Dendritic cell treated with granulocyte-macrophage colony-stimulating factor and Interleukin-4, amounts not matched to agents 40 ng/mL and 50 ng/mL, for 4 days (primary cell): ENCODE measurements at regions not wholly inside any gene's neighbourhood (a gene's known extent, or its start where the extent isn't known, plus 50 kb on each side); places are given as distances from the start of the nearest gene placed in this dataset.

Experiments
- H3K27ac Mint-ChIP-seq: one replicate; pipeline ENCODE4 v1.8.0; 2022; ENCODE audit warnings: mild to moderate bottlenecking, mixed read lengths
- H3K27me3 Mint-ChIP-seq: one replicate; pipeline ENCODE4 v1.8.0; 2022; ENCODE audit warnings: mild to moderate bottlenecking, mixed read lengths
- H3K36me3 Mint-ChIP-seq: one replicate; pipeline ENCODE4 v1.8.0; 2022; ENCODE audit warnings: low read depth, mixed read lengths
- H3K4me1 Mint-ChIP-seq: one replicate; pipeline ENCODE4 v1.8.0; 2022; ENCODE audit warnings: low read depth, mixed read lengths
- H3K4me3 Mint-ChIP-seq: one replicate; pipeline ENCODE4 v1.8.0; 2022; ENCODE audit warnings: mild to moderate bottlenecking, moderate library complexity, mixed read lengths
- H3K9me3 Mint-ChIP-seq: one replicate; pipeline ENCODE4 v1.8.0; 2022; ENCODE audit warnings: mixed read lengths
- intact Hi-C: fragments of 100-400 bp; cut with micrococcal nuclease; formaldehyde crosslinking; loops from one replicate; pipeline ENCODE4 v1.15.0; 2022

DNA sequence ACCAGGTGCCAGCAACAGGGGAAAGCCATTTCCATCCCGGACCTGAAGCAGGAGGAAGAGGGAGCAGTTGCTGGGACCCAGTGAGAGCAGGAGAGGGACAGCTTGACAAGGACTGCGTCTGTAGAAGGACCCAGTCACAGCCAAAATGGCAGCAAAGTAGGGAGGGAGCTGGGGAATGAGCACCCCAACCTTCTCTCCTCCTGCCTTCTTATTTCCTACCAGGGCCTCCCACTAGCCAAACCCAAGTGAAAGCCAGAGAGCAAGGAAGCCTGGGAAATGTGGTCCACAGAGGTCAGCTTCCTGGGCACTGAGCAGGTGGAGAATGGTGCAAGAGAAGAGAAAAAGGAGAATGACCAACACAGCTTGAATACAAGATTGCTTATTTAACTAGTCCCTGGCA, 108.5 kb upstream of the MYL2 start:
- Mint-ChIP-seq H3K9me3 (no peaks in the 10 kb centered on the region), H3K4me3 (no peak overlapping the region), H3K27me3 (peaks cover 74% of the 10 kb centered on the region), H3K36me3 (no peaks in the 10 kb centered on the region), H3K4me1 (peaks cover 9% of the 10 kb centered on the region), H3K27ac (no peak overlapping the region)
- intact Hi-C loops: no loop called here

DNA sequence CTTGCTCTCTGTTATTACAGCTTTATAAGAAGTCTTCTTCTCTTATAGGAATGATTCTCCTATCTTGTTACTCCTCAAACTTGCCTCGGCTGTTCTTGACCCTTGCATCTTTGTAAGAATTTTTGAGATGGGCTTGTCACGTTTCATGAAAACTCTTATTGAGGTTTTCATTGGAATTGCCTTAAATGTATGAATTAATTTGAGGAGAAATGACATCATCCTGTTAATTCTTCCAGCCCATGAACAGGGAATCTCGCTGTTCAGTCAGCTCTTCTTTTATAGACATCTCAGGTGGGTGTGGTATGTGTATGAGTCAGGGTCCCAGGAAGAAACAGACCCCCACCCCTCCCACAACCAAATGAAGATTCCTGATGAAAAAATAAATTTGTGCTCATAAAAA, 107.1 kb upstream of the MYL2 start:
- Mint-ChIP-seq H3K4me3 (no peak overlapping the region), H3K9me3 (no peaks in the 10 kb centered on the region), H3K4me1 (peaks cover 5% of the 10 kb centered on the region), H3K27me3 (peaks cover 63% of the 10 kb centered on the region), H3K27ac (no peak overlapping the region), H3K36me3 (no peaks in the 10 kb centered on the region)
- intact Hi-C loops: no loop called here

DNA sequence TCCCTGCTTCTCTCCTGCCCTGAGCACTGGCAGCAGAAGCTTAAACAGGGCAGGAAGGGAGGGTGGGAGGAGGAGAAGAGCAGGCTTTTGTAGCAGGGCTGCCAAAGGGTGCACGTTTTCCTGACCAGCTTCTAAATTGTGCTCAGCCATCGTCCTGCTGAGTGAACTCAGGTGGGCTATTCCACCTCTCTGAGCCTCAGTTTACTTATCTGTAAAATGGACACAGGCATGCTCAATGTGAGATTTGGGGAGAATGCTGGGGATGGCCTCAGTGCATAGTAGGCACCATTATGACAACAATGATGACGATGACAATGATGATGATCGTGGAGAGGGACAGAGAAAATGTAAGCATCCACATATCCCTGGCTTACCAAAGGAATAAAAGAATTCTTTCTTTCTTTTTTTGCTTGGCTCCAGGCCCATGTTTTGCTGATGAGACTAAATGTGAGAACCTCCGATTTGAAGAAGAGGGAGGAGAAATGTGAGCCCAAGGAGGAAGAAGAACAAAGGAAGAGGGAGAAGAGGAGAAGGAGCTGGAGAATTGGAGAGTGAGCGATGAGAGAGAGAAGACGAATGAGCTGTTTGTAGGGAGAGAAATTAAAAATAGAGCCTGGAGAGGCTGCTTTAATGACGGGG, 105.5 kb upstream of the MYL2 start:
- H3K27ac Mint-ChIP-seq: no peak overlapping the region
- H3K27me3 Mint-ChIP-seq: peaks cover 50% of the 10 kb centered on the region
- H3K4me1 Mint-ChIP-seq: peaks cover 4% of the 10 kb centered on the region
- H3K36me3 Mint-ChIP-seq: no peaks in the 10 kb centered on the region
- intact Hi-C loops: no loop called here
- no peak overlapping the region for H3K4me3 Mint-ChIP-seq
- H3K9me3 Mint-ChIP-seq: no peaks in the 10 kb centered on the region

DNA sequence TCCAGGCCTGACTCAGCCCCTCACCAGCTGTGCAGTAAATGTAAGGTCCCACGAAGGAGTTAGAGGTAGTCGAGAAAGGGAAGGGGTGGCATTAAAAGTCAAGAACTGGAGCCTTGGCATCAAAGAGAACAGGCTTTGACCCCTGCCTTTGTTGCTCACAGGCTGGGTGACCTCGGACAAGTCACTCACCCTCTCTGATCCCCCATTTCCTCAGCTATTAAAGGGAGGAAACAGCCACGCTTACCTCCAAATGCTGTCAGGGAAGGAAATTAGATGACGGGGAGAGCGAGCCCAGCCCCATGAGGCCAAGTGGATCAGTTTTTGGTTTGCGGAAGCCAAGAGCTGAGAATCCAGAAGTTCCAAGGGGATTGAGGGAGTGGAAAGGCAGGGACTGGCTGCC, 104.9 kb upstream of the MYL2 start:
- intact Hi-C loops: no loop called here
- Mint-ChIP-seq H3K4me1 (peaks cover 4% of the 10 kb centered on the region), H3K27me3 (peaks cover 46% of the 10 kb centered on the region), H3K9me3 (no peaks in the 10 kb centered on the region), H3K27ac (no peak overlapping the region), H3K4me3 (no peak overlapping the region), H3K36me3 (no peaks in the 10 kb centered on the region)

DNA sequence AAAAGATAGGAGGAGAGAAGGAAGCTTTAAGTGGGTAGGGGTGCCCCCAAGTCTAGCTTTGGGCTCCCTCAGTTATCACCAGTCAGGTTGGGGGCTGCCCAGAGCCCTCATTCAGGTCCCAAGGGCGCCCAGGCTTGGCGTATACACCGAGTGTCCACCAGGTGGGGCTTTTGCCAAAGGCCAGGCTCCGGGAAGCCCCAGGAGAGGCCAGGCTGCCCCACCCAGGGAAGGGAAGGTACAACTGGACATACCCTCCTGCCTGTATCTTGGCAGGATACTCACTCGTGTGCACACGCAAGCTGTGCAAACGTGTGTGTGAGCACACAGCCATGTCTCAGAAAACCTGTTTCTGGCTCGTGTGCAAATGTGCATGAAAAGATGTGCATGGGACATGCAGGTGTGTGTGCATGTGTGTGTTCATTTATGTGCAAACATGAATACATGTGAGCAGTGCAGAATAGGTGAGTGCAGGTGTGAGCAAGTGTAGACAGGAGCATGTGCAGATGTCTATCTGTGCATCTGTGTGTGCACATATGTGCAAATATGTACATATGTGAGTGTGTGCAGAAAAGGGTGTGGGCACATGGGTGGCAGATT, 103.9 kb upstream of the MYL2 start:
- intact Hi-C loops: loop anchor here (1.0 to 5.0 kb wide), 3 partner anchors 150 to 288 kb away; no protein-coding TSS in a partner anchor
- H3K36me3 Mint-ChIP-seq: no peaks in the 10 kb centered on the region
- peaks cover 44% of the 10 kb centered on the region for H3K27me3 Mint-ChIP-seq
- no peak overlapping the region for H3K27ac Mint-ChIP-seq
- H3K4me1 Mint-ChIP-seq: peaks cover 4% of the 10 kb centered on the region
- H3K4me3 Mint-ChIP-seq: no peak overlapping the region
- H3K9me3 Mint-ChIP-seq: no peaks in the 10 kb centered on the region

DNA sequence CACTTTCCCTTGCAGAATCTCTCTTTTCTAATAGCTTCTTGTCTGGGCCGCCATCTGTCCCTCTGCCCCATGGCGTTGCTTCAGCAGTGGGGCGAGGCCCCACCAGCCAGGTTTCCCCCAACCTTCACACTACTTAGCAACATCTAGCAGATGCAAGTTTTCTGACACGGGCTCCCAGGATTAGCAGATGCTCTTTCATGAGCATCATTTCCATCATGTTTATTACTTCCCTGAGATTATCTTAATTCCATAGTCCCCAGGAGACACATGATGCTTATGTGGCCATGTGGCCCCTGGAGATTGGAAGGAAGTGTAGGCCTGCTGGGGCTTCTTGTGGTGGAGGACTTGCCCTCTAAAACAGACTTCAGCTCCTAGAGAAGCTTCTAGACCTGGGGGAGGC, 102.0 kb upstream of the MYL2 start:
- Mint-ChIP-seq H3K9me3 (no peaks in the 10 kb centered on the region), H3K4me3 (no peak overlapping the region), H3K27me3 (peaks cover 43% of the 10 kb centered on the region), H3K4me1 (peaks cover 4% of the 10 kb centered on the region), H3K27ac (no peak overlapping the region), H3K36me3 (no peaks in the 10 kb centered on the region)
- intact Hi-C loops: loop anchor here (5.0 kb wide), 1 partner anchor 290 kb away; no protein-coding TSS in a partner anchor

DNA sequence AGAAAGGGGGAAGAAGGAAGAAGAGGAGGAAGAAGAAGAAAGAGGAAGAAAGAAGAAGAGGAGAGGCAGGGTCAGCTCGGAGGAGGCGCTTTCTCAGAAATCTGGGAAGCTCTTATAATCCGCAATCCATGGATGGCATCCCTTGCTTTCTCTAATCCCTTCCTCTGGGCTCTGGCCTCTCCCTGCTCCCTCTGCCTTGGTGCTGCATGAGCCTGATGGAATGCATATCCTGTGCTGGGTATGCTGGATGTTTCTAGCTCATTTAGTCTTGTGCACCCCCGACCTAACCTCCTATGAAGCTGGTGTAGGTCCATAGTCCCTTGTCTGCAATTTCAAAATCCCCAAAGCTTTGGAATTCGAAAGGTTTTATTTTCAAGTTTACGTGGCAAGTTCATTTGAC, 94.2 kb upstream of the MYL2 start:
- Mint-ChIP-seq H3K4me3 (no peak overlapping the region), H3K9me3 (peaks cover 7% of the 10 kb centered on the region), H3K27me3 (peaks cover 41% of the 10 kb centered on the region), H3K27ac (no peak overlapping the region), H3K36me3 (no peaks in the 10 kb centered on the region), H3K4me1 (peaks cover 23% of the 10 kb centered on the region)
- intact Hi-C loops: no loop called here

DNA sequence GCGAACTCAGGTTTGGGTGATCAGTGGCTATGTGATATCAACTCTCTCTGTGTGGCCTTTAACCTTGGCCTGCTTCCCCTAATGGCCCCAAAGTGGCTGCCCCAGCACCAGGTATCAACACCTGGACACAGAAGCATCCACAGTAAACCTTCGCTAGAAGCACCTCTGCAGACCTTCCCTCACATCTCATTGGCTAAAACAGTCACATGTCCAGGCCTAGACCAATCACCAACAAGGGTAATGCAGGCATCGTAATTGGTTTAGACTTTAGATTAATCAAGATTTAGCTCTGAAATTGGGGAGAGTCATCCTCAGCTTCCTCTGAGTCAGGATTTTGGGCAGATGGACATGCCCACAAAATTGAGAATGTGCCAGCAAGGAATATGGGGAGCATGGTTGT, 92.5 kb upstream of the MYL2 start:
- no peak overlapping the region for H3K4me3 Mint-ChIP-seq
- peaks cover 23% of the 10 kb centered on the region for H3K4me1 Mint-ChIP-seq
- no peak overlapping the region for H3K27ac Mint-ChIP-seq
- intact Hi-C loops: no loop called here
- H3K36me3 Mint-ChIP-seq: no peaks in the 10 kb centered on the region
- peaks cover 7% of the 10 kb centered on the region for H3K9me3 Mint-ChIP-seq
- peaks cover 41% of the 10 kb centered on the region for H3K27me3 Mint-ChIP-seq

DNA sequence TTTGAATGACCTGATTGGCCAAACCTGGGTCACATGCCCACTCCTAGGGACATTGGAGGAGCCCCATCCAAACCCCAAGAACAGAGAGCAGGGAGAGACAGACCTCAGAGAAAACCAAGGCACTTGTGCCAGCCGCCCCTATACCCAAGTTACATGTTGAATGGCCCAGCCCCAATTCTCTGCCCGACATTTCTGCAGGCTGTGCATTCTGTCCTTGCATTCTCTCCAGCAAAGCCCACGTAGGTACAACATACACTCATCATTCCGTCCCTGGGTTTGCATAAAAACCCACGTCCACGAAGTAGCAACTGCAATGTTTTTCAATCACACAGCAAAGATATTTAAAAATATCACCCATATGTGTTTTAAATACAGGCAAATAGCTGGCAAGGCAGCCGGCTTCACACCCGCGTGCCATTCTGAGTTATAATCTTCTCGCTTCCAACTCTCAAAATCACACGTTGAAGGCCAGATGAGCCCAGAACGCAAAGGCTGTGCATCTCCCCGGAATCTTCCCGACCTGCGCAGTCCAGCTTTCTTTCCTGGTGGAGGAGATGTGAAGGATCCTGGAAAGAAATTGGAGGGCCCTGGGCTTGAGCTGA, 91.7 kb upstream of the MYL2 start:
- Mint-ChIP-seq H3K36me3 (no peaks in the 10 kb centered on the region), H3K27me3 (peaks cover 44% of the 10 kb centered on the region), H3K4me1 (peaks cover 23% of the 10 kb centered on the region), H3K4me3 (no peak overlapping the region), H3K9me3 (peaks cover 7% of the 10 kb centered on the region), H3K27ac (no peak overlapping the region)
- intact Hi-C loops: no loop called here

DNA sequence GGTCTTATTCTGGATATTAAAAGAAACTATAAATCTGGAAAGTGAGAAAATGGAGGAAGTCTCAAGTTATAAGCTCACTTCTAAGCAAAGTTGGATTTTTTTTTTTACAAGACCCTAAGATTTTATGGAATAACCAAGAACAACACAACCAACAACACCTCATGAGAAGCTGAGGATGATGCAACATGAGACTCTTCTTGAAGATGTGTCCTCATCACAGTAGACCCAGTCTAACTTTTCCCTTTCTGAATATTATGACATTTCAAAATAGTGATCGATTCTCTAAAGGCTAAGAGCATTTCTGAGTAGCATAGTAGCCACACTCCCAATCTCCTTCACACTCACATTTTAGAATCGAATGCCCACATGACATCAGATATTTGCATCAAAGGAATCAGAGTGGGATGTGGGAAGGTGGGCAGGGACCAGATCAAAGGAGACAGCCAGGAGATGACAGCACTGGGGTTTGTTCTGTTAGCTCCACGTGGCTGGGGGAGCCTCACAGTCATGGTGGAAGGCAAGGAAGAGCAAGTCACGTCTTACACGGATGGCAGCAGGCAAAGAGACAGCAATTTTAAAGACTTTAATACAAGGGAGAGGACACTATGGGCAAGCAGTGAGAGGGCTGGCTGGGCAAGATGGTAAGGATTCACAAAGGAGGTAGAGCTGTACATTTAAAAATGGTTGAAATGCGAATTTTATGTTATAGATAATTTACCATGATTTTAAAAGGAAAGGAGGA, 90.7 kb upstream of the MYL2 start:
- Mint-ChIP-seq H3K4me3 (no peak overlapping the region), H3K4me1 (peaks cover 23% of the 10 kb centered on the region), H3K27ac (no peak overlapping the region), H3K9me3 (peaks cover 7% of the 10 kb centered on the region), H3K36me3 (no peaks in the 10 kb centered on the region), H3K27me3 (peaks cover 41% of the 10 kb centered on the region)
- intact Hi-C loops: no loop called here

DNA sequence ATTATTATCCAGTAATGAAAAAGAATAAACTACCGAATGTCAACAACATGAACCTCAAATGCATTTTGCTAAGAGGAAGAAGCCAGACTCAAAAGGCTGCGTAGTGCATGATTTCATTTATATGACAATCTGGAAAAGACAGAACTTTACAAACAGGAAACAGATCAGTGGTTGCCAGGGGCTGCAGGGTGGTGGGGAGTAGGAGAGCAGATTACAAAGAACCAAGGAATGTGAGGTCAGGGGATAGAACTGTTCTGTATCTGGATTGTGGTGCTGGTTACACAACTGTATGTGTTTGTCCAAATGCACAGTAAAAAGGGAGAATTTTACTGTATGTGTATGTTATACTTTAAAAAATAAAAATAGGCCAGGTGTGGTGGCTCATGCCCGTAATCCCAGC, 89.7 kb upstream of the MYL2 start:
- no peak overlapping the region for H3K4me3 Mint-ChIP-seq
- no peaks in the 10 kb centered on the region for H3K36me3 Mint-ChIP-seq
- H3K9me3 Mint-ChIP-seq: peaks cover 7% of the 10 kb centered on the region
- no peak overlapping the region for H3K27ac Mint-ChIP-seq
- H3K4me1 Mint-ChIP-seq: peaks cover 23% of the 10 kb centered on the region
- intact Hi-C loops: no loop called here
- H3K27me3 Mint-ChIP-seq: peaks cover 41% of the 10 kb centered on the region

DNA sequence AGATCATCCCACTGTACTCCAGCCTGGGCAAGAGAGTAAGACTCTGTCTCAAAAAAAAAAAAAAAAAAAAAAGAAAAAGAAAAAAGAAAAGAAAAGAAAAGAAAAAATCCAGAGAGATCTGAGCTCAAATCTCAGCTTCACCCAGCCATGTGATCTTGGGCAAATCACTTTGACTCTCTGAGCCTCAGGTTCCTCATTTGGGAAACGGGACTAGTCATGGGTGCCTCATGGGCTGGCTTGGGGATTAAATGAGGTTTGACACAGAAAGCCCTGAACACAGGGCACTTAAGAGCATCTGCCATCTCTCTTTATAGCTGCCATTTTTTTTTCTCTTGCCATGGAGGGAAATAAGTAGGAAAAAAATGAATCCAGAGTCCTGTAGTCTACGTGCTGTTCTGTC, 86.2 kb upstream of the MYL2 start:
- Mint-ChIP-seq H3K4me1 (peaks cover 10% of the 10 kb centered on the region), H3K9me3 (no peaks in the 10 kb centered on the region), H3K27me3 (peaks cover 46% of the 10 kb centered on the region), H3K27ac (no peak overlapping the region), H3K36me3 (no peaks in the 10 kb centered on the region), H3K4me3 (no peak overlapping the region)
- intact Hi-C loops: no loop called here

DNA sequence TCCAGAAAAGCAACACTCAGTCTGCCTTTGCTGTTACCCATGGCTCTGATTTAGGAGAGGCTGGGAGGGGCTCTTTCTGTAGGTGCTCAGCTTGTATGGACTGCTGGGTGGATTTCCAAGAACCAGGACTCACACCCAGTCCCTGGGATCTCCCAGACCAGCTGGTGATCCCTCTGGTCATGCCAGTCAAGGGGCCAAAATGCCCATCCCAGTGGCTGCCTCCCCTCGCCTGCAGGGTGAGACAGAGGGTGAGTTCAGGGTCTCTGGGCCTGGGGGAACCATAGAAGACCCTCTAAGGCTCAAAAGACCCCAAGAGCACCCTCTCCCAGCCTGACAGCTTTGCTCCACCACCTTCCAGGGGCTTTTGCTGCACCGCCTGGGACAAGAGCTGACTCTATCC, 78.6 kb upstream of the MYL2 start:
- H3K9me3 Mint-ChIP-seq: peaks cover 17% of the 10 kb centered on the region
- intact Hi-C loops: no loop called here

DNA sequence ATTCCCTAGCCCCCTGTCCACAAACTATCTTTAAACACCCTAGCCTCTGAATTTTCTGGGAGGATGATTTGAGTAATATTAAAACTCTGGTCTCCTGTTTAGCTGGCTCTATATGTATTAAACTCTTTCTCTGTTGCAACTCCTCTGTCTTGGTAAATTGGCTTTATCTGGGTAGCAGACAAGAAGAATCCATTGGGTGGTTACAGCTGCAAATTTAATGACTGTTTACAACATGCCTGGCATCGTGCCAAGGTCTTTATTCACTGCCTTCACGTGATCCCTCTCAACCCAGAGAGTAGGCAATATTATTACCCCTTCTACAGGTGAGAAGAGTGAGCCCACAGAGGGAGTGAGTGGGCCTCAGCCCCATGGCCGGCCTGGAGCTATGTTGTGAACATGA, 77.8 kb upstream of the MYL2 start:
- Mint-ChIP-seq H3K4me3 (no peak overlapping the region), H3K27ac (no peak overlapping the region), H3K27me3 (peaks cover 14% of the 10 kb centered on the region), H3K4me1 (peaks cover 7% of the 10 kb centered on the region), H3K9me3 (peaks cover 17% of the 10 kb centered on the region), H3K36me3 (no peaks in the 10 kb centered on the region)
- intact Hi-C loops: no loop called here

More for the DNA sequence above, 78.6 kb upstream of the MYL2 start:
- peaks cover 7% of the 10 kb centered on the region for H3K4me1 Mint-ChIP-seq
- H3K4me3 Mint-ChIP-seq: no peak overlapping the region
- H3K27ac Mint-ChIP-seq: no peak overlapping the region
- no peaks in the 10 kb centered on the region for H3K36me3 Mint-ChIP-seq
- peaks cover 16% of the 10 kb centered on the region for H3K27me3 Mint-ChIP-seq
